Stimulated activated CD4-positive, alpha-beta T cell treated with anti-CD3 and anti-CD28 coated beads, TNF-alpha, amount 100 ng/mL, for 1 hour (primary cell): ENCODE measurements at regions not wholly inside any gene's neighbourhood (a gene's known extent, or its start where the extent isn't known, plus 50 kb on each side); places are given as distances from the start of the nearest gene placed in this dataset.

ENCODE experiments used
- DNase-seq, 3 donors: peaks; one replicate each; pipeline ENCODE4 v3.0.0-alpha.2; 2020; ENCODE audit warnings: low read depth in 3 of 3, low spot score in 1 of 3

GRCh38 chr2:237264480-237265219 lies 149.3 kb downstream of the COL6A3 start:
- no peak for DNase-seq

- no peak for DNase-seq
These were observed 145.8 kb downstream of the COL6A3 start for GRCh38 chr2:237268004-237268708.

- DNase-seq, result no peak
These were observed 144.7 kb downstream of the COL6A3 start for GRCh38 chr2:237269138-237269875.

GRCh38 chr2:237270520-237270919 lies 143.4 kb downstream of the COL6A3 start:
- DNase-seq, result no peak

- no peak for DNase-seq
These were observed 142.0 kb downstream of the COL6A3 start for GRCh38 chr2:237271698-237272652.
